ENCODE measurements at regions not wholly inside any gene's neighbourhood (a gene's known extent, or its start where the extent isn't known, plus 50 kb on each side); places are given as distances from the start of the nearest gene placed in this dataset.

- TF ChIP-seq RAD21 (IDR thresholded peaks at IDR 0.05) (no peak), CTCF (IDR thresholded peaks at IDR 0.05; ENCODE audit: low read depth, low read length, missing input control) (no peak), REST (IDR thresholded peaks at IDR 0.05) (no peak), NR2F2 (IDR thresholded peaks at IDR 0.05) (no peak), HNF4G (IDR thresholded peaks at IDR 0.05) (no peak), TAF1 (conservative IDR thresholded peaks at IDR 0.05) (no peak)
Observed at GRCh38 chr10:133030781-133031180, 56.9 kb upstream of the ADGRA1 start.
